ENCODE measurements at regions not wholly inside any gene's neighbourhood (a gene's known extent, or its start where the extent isn't known, plus 50 kb on each side); places are given as distances from the start of the nearest gene placed in this dataset.

DNA sequence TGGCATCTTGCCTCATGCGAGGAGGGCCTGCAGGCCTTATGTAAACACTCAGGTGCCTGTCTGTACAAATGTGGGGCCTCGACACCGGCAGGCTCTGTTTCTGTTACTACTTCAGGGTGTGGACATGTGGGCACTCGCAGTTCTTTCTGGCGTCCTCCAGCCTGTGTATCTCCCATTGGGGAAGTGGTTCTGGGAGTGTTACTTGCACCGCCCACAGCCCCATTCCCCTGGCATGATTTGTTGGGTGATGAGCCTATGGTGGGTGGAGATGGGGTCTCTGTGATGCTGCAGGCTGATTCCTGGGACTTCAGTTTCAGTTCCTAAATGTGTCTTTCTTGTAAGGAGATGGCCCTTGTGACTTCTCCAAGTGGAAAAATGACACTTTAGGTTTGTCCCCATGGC, 82.1 kb upstream of the PITX1 start:
- peak; percentile 58 for ATAC-seq
- no CpG with 5 or more reads among the region's 6 CpGs for WGBS (ENCODE audit: low lambda C conversion rate)

More for the DNA sequence above, 82.1 kb upstream of the PITX1 start:
- no peak overlapping the region; a peak in 1 of 6 replicates for H3K4me3 ChIP-seq (replicated peaks in 1 of 3; ENCODE audit: insufficient read depth in 1 of 3, low read depth in 2 of 3, low read length in 3 of 3)
- no peak overlapping the region for H2AFZ ChIP-seq (ENCODE audit: low read length)
- H3K36me3 ChIP-seq (replicated peaks in 1 of 2; ENCODE audit: control insufficient read depth in 1 of 2, insufficient read depth in 2 of 2, low read length in 2 of 2), result no peaks in the 10 kb centered on the region
- POLR2A ChIA-PET, result no interaction called here
- H3K79me2 ChIP-seq (ENCODE audit: insufficient read depth, low read length), result no peaks in the 10 kb centered on the region
- in situ Hi-C loops (cut with HindIII; ENCODE audit: extremely low pct_ligation_motif_present, low pct_unique_long_range_greater_than_20kb), result no loop called here
- H3K9me3 ChIP-seq (ENCODE audit: low read length), result no peaks in the 10 kb centered on the region
- peaks cover 15% of the 10 kb centered on the region for H3K4me1 ChIP-seq (ENCODE audit: insufficient read depth, low read length)
- H3K9ac ChIP-seq (ENCODE audit: insufficient read depth, low read depth, low read length), result no peak overlapping the region
- no TSS peak for BruUV-seq (replicated peaks)
- H4K20me1 ChIP-seq (ENCODE audit: insufficient read depth, low read length), result no peaks in the 10 kb centered on the region
- H3K27me3 ChIP-seq (ENCODE audit: control insufficient read depth in 1 of 2, insufficient read depth in 2 of 2, low read length in 2 of 2), result no peaks in the 10 kb centered on the region
- CTCF ChIA-PET (ENCODE audit: low intra/inter-chr PET ratio, low total read pairs), result no interaction called here
- DNase-seq (ENCODE audit: low spot score), result no peak
- intact Hi-C loops (cut with micrococcal nuclease; ENCODE audit: unreplicated experiment), result no loop called here
- TF ChIP-seq XBP1 (CRISPR knock-in tag; IDR thresholded peaks at IDR 0.05), result no peak
- TF ChIP-seq, protein P1, sequence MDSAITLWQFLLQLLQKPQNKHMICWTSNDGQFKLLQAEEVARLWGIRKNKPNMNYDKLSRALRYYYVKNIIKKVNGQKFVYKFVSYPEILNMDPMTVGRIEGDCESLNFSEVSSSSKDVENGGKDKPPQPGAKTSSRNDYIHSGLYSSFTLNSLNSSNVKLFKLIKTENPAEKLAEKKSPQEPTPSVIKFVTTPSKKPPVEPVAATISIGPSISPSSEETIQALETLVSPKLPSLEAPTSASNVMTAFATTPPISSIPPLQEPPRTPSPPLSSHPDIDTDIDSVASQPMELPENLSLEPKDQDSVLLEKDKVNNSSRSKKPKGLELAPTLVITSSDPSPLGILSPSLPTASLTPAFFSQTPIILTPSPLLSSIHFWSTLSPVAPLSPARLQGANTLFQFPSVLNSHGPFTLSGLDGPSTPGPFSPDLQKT (CRISPR knock-in tag; IDR thresholded peaks at IDR 0.05; ENCODE audit: borderline replicate concordance), result no peak
- TF ChIP-seq ZFX (CRISPR knock-in tag; IDR thresholded peaks at IDR 0.05; ENCODE audit: low read depth), result 0 out of 2 replicates have a peak, but pooled peaks have one; percentile 18
- no peak for TF ChIP-seq FOXA1 (IDR thresholded peaks at IDR 0.05)
- TF ChIP-seq FOXA1 (CRISPR knock-in tag; IDR thresholded peaks at IDR 0.05), result peak; percentile 75
- TF ChIP-seq, protein P2, sequence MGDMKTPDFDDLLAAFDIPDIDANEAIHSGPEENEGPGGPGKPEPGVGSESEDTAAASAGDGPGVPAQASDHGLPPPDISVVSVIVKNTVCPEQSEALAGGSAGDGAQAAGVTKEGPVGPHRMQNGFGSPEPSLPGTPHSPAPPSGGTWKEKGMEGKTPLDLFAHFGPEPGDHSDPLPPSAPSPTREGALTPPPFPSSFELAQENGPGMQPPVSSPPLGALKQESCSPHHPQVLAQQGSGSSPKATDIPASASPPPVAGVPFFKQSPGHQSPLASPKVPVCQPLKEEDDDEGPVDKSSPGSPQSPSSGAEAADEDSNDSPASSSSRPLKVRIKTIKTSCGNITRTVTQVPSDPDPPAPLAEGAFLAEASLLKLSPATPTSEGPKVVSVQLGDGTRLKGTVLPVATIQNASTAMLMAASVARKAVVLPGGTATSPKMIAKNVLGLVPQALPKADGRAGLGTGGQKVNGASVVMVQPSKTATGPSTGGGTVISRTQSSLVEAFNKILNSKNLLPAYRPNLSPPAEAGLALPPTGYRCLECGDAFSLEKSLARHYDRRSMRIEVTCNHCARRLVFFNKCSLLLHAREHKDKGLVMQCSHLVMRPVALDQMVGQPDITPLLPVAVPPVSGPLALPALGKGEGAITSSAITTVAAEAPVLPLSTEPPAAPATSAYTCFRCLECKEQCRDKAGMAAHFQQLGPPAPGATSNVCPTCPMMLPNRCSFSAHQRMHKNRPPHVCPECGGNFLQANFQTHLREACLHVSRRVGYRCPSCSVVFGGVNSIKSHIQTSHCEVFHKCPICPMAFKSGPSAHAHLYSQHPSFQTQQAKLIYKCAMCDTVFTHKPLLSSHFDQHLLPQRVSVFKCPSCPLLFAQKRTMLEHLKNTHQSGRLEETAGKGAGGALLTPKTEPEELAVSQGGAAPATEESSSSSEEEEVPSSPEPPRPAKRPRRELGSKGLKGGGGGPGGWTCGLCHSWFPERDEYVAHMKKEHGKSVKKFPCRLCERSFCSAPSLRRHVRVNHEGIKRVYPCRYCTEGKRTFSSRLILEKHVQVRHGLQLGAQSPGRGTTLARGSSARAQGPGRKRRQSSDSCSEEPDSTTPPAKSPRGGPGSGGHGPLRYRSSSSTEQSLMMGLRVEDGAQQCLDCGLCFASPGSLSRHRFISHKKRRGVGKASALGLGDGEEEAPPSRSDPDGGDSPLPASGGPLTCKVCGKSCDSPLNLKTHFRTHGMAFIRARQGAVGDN (CRISPR knock-in tag; IDR thresholded peaks at IDR 0.05), result 0 out of 2 replicates have a peak, but pooled peaks have one; percentile 18
- TF ChIP-seq FOSL2 (CRISPR knock-in tag; IDR thresholded peaks at IDR 0.05), result no peak
- peak; percentile 67 for TF ChIP-seq FOXA3 (CRISPR knock-in tag; IDR thresholded peaks at IDR 0.05)
- no peak for TF ChIP-seq CHD2 (IDR thresholded peaks at IDR 0.05; ENCODE audit: low read depth, low read length)
- peak; percentile 23 for TF ChIP-seq TEAD3 (CRISPR knock-in tag; optimal IDR thresholded peaks at IDR 0.05; ENCODE audit: borderline replicate concordance)
- no peak for TF ChIP-seq ASH2L (IDR thresholded peaks at IDR 0.05; ENCODE audit: insufficient read length, low read depth, low read length)
- TF ChIP-seq, protein P3, sequence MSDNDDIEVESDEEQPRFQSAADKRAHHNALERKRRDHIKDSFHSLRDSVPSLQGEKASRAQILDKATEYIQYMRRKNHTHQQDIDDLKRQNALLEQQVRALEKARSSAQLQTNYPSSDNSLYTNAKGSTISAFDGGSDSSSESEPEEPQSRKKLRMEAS (IDR thresholded peaks at IDR 0.05), result peak; percentile 36; the same call in 1 of the 2 replicates
- no peak for TF ChIP-seq ZBTB38 (CRISPR knock-in tag; IDR thresholded peaks at IDR 0.05)
- TF ChIP-seq, protein P4, sequence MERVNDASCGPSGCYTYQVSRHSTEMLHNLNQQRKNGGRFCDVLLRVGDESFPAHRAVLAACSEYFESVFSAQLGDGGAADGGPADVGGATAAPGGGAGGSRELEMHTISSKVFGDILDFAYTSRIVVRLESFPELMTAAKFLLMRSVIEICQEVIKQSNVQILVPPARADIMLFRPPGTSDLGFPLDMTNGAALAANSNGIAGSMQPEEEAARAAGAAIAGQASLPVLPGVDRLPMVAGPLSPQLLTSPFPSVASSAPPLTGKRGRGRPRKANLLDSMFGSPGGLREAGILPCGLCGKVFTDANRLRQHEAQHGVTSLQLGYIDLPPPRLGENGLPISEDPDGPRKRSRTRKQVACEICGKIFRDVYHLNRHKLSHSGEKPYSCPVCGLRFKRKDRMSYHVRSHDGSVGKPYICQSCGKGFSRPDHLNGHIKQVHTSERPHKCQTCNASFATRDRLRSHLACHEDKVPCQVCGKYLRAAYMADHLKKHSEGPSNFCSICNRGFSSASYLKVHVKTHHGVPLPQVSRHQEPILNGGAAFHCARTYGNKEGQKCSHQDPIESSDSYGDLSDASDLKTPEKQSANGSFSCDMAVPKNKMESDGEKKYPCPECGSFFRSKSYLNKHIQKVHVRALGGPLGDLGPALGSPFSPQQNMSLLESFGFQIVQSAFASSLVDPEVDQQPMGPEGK (CRISPR knock-in tag; IDR thresholded peaks at IDR 0.05), result 0 out of 2 replicates have a peak, but pooled peaks have one; percentile 39
- FAIRE-seq, result no peak
- no peak overlapping the region for H3K27ac ChIP-seq (ENCODE audit: extremely low read length, insufficient read depth, low read length)
- peak overlapping the region; percentile 56 for H3K4me2 ChIP-seq (ENCODE audit: low read depth, low read length)

Data from HepG2 (cell line).